CD4-positive, alpha-beta memory T cell (primary cell): ENCODE measurements at regions not wholly inside any gene's neighbourhood (a gene's known extent, or its start where the extent isn't known, plus 50 kb on each side); places are given as distances from the start of the nearest gene placed in this dataset.

ENCODE experiments used
- CTCF ChIA-PET: fragments of 350-600 bp; sonication (Branson Sonifier 250); formaldehyde crosslinking; loops from one replicate; lab custom pipeline; 2021; ENCODE audit warnings: inconsistent platforms; ENCODE audit not compliant: partially characterized antibody; lab: Charles Lee
- POLR2A ChIA-PET: fragments of 350-600 bp; sonication (Branson Sonifier 250); formaldehyde crosslinking; loops from one replicate; lab custom pipeline; 2021; ENCODE audit not compliant: partially characterized antibody; lab: Charles Lee
- DNase-seq, 5 donors: peaks; one replicate each; pipeline versions ENCODE4 v3.0.0 to v3.0.0-alpha.2; 2020 to 2022; ENCODE audit warnings: mixed read lengths in 1 of 5
- H3K27ac ChIP-seq: one replicate; pipeline ENCODE4 v1.7.0; 2013; ENCODE audit warnings: low read depth, low read length
- H3K27me3 ChIP-seq: 2 replicates; pipeline ENCODE4 v1.7.0; 2013; ENCODE audit warnings: mild to moderate bottlenecking, low read length, moderate library complexity; ENCODE audit not compliant: insufficient read depth
- H3K36me3 ChIP-seq: 2 replicates; pipeline ENCODE4 v1.7.0; 2013; ENCODE audit warnings: mild to moderate bottlenecking, low read length, moderate library complexity; ENCODE audit not compliant: insufficient read depth
- H3K4me1 ChIP-seq: 2 replicates; pipeline ENCODE4 v1.7.0; 2013; ENCODE audit warnings: mild to moderate bottlenecking, low read length, moderate library complexity; ENCODE audit not compliant: insufficient read depth
- H3K4me3 ChIP-seq, 2 donors: one replicate each; pipeline ENCODE4 v1.7.0; 2013; ENCODE audit warnings: low read length in 2 of 2, mild to moderate bottlenecking in 1 of 2
- H3K9me3 ChIP-seq, 2 donors: one replicate each; pipeline ENCODE4 v1.7.0; 2013; ENCODE audit warnings: low read length in 2 of 2, control low read depth in 1 of 2; ENCODE audit not compliant: control insufficient read depth in 1 of 2
- H3K27ac Mint-ChIP-seq, 7 donors: one replicate each; pipeline ENCODE4 v1.8.0; 2020 to 2021; ENCODE audit warnings: mixed read lengths in 7 of 7, mild to moderate bottlenecking in 6 of 7, inconsistent platforms in 3 of 7, moderate library complexity in 3 of 7
- H3K27me3 Mint-ChIP-seq, 2 donors: one replicate each; pipeline ENCODE4 v1.8.0; 2020 to 2021; ENCODE audit warnings: mixed read lengths in 2 of 2
- H3K36me3 Mint-ChIP-seq, 2 donors: one replicate each; pipeline ENCODE4 v1.8.0; 2020 to 2021; ENCODE audit warnings: mixed read lengths in 2 of 2, inconsistent platforms in 1 of 2, mild to moderate bottlenecking in 1 of 2
- H3K4me1 Mint-ChIP-seq, 4 donors: one replicate each; pipeline ENCODE4 v1.8.0; 2020 to 2021; ENCODE audit warnings: mixed read lengths in 4 of 4, mild to moderate bottlenecking in 1 of 4
- H3K4me3 Mint-ChIP-seq, 8 donors: one replicate each; pipeline ENCODE4 v1.8.0; 2020 to 2021; ENCODE audit warnings: mixed read lengths in 8 of 8, mild to moderate bottlenecking in 7 of 8, moderate library complexity in 6 of 8, inconsistent platforms in 3 of 8
- H3K9me3 Mint-ChIP-seq, 8 donors: one replicate each; pipeline ENCODE4 v1.8.0; 2020 to 2021; ENCODE audit warnings: mixed read lengths in 8 of 8, mild to moderate bottlenecking in 5 of 8, inconsistent platforms in 3 of 8, moderate library complexity in 1 of 8
- intact Hi-C: fragments of 100-400 bp; cut with micrococcal nuclease; formaldehyde crosslinking; loops from one replicate; pipeline ENCODE4 v1.15.1; 2023

DNA sequence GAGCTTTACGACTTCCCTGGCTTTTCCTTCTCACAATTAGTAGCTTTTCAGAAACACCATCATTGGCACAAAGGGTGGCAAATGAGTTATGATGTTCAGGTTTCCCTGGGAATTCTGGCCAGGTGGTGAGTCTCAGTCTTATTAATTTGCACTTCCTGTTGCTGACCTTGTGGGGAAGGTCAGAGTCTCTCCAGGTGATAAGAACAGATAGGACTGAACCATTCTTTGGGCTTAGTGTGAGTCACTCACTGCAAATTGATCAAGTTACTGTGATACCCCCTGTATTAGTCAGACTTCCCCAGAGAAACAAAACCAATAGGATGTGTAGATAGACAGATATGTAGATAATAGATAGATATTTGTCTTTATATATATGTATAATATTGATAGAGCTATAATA lies 53.8 kb upstream of the RANBP3L start:
- Mint-ChIP-seq H3K4me1 (no peaks in the 10 kb centered on the region), H3K4me3 (no peak overlapping the region), H3K9me3 (no peaks in the 10 kb centered on the region), H3K27me3 (peaks cover 0 to 2% of the 10 kb centered on the region in 2 donors), H3K27ac (no peak overlapping the region), H3K36me3 (no peaks in the 10 kb centered on the region)
- H3K27ac ChIP-seq: no peak overlapping the region
- H3K4me3 ChIP-seq: no peak overlapping the region
- H3K27me3 ChIP-seq: no peaks in the 10 kb centered on the region
- intact Hi-C loops: no loop called here
- DNase-seq: no peak
- no peaks in the 10 kb centered on the region for H3K36me3 ChIP-seq
- no peaks in the 10 kb centered on the region for H3K4me1 ChIP-seq
- H3K9me3 ChIP-seq: no peaks in the 10 kb centered on the region
- POLR2A ChIA-PET: no interaction called here
- CTCF ChIA-PET: no interaction called here

DNA sequence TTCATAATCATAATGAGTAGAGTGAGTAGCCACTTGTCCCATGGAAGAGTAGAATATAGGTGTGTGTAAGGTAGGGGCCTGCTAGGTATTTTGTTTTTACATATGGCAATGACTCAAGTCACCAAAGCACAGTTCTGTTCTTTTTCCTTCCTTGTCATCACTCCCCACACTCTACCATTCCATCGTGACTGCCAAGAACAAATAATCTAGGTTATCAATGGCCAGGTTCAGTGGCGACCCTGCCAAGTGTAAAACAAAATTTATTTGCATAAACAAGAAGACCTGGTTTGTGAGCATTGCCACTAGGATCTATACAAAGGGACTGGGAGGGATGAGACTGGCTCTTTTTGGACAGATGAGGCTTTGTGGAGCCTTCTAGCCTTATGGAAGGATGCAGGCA lies 55.2 kb upstream of the RANBP3L start:
- no peak overlapping the region for H3K27ac ChIP-seq
- POLR2A ChIA-PET: no interaction called here

DNA sequence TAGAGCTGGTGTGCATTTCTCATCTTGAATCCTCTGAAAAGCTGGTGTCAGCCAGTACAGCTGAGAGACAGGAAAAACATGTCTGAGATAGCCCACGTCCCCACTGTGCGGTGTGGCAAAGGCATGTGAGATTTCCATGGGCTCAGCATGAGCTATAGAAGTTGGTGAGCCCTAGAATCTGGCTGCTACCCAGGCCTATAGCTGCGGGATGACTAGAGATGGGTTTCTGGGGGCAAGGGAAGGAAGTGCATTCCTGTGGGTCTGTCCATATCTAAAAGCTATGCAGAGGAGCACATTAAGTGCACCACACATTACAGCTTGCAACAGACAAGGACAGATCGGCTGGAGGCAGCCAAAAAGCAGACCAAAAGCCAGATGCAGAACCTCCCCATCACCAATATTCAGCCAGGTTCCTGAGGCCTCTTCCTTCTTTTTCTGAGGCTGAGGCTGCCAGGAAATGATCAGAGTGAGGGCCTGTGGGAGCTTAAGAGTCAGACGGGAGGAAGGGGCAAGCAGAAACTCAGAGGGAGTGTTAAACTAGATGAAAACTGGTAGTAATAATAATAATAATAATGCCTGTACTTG lies 55.8 kb upstream of the RANBP3L start:
- H3K36me3 ChIP-seq: no peaks in the 10 kb centered on the region
- H3K9me3 ChIP-seq: no peaks in the 10 kb centered on the region
- no peak for DNase-seq
- H3K4me1 ChIP-seq: no peaks in the 10 kb centered on the region
- Mint-ChIP-seq H3K36me3 (no peaks in the 10 kb centered on the region), H3K9me3 (no peaks in the 10 kb centered on the region), H3K4me1 (no peaks in the 10 kb centered on the region), H3K4me3 (no peak overlapping the region), H3K27ac (no peak overlapping the region), H3K27me3 (no peaks in the 10 kb centered on the region)
- intact Hi-C loops: no loop called here
- ChIA-PET POLR2A (no interaction called here), CTCF (no interaction called here)
- H3K27me3 ChIP-seq: no peaks in the 10 kb centered on the region
- no peak overlapping the region for H3K27ac ChIP-seq
- H3K4me3 ChIP-seq: no peak overlapping the region

More for the DNA sequence above, 55.2 kb upstream of the RANBP3L start:
- no peaks in the 10 kb centered on the region for H3K4me1 ChIP-seq
- Mint-ChIP-seq H3K9me3 (no peaks in the 10 kb centered on the region), H3K36me3 (no peaks in the 10 kb centered on the region), H3K27me3 (no peaks in the 10 kb centered on the region), H3K27ac (no peak overlapping the region), H3K4me3 (no peak overlapping the region), H3K4me1 (no peaks in the 10 kb centered on the region)
- no peaks in the 10 kb centered on the region for H3K36me3 ChIP-seq
- no peaks in the 10 kb centered on the region for H3K27me3 ChIP-seq
- CTCF ChIA-PET: no interaction called here
- H3K9me3 ChIP-seq: no peaks in the 10 kb centered on the region
- intact Hi-C loops: no loop called here
- no peak overlapping the region for H3K4me3 ChIP-seq
- no peak for DNase-seq

DNA sequence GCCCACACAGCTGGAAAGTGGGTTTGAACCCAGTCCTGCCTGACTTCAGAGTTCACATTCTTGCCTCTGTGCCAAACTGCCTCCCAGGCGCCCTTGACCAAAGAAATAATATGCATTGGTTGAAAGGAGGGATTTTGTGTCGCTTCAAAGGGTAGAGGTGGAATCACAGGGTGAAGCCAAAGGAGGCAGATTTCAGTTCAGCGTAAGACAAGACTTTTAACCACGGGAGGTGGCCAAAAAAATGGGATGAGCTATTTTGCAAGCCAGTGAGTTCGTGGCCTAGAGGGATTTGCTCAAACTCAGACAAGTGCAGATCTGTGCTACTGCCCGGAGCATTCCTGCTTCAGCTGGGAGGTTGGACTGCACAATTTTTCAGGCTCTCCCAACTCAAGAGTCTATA lies 57.6 kb upstream of the RANBP3L start:
- H3K4me1 Mint-ChIP-seq: no peaks in the 10 kb centered on the region
- no peak overlapping the region for H3K4me3 Mint-ChIP-seq
- H3K9me3 Mint-ChIP-seq: no peaks in the 10 kb centered on the region
- no peak overlapping the region for H3K4me3 ChIP-seq
- H3K9me3 ChIP-seq: no peaks in the 10 kb centered on the region
- CTCF ChIA-PET: no interaction called here
- intact Hi-C loops: no loop called here
- H3K4me1 ChIP-seq: no peaks in the 10 kb centered on the region
- DNase-seq: no peak
- no peaks in the 10 kb centered on the region for H3K36me3 Mint-ChIP-seq
- POLR2A ChIA-PET: no interaction called here
- no peaks in the 10 kb centered on the region for H3K27me3 Mint-ChIP-seq
- no peaks in the 10 kb centered on the region for H3K36me3 ChIP-seq
- no peak overlapping the region for H3K27ac Mint-ChIP-seq
- no peak overlapping the region for H3K27ac ChIP-seq
- H3K27me3 ChIP-seq: no peaks in the 10 kb centered on the region

DNA sequence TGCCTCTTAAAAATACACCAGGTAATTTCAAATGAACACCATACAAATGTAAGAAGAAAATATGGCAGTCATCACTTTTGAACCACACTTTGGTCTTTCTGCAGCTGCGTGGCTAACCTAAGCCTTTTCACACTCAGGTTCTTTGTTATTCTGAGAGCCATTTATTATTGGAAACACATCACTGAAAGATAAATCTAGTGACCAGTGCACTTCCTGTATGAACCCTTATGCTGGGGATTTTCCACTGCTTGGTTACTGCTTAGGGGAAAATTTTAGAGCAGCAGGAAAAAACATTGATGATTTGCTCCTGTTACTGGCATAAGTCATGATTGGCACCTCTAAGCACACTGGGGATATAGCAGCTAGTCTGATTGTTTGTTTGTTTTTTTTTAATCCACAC lies 58.6 kb upstream of the RANBP3L start:
- H3K36me3 Mint-ChIP-seq: no peaks in the 10 kb centered on the region
- ChIA-PET CTCF (no interaction called here), POLR2A (no interaction called here)
- no peak overlapping the region for H3K27ac Mint-ChIP-seq
- Histone ChIP-seq H3K27me3 (no peaks in the 10 kb centered on the region), H3K4me3 (no peak overlapping the region), H3K4me1 (no peaks in the 10 kb centered on the region), H3K9me3 (no peaks in the 10 kb centered on the region), H3K36me3 (no peaks in the 10 kb centered on the region), H3K27ac (no peak overlapping the region)
- H3K27me3 Mint-ChIP-seq: no peaks in the 10 kb centered on the region
- intact Hi-C loops: no loop called here
- H3K4me1 Mint-ChIP-seq: peaks cover 0 to 2% (median 0%) of the 10 kb centered on the region in 4 donors
- no peak overlapping the region for H3K4me3 Mint-ChIP-seq
- no peak for DNase-seq
- peaks cover 0 to 2% (median 0%) of the 10 kb centered on the region in 8 donors for H3K9me3 Mint-ChIP-seq

DNA sequence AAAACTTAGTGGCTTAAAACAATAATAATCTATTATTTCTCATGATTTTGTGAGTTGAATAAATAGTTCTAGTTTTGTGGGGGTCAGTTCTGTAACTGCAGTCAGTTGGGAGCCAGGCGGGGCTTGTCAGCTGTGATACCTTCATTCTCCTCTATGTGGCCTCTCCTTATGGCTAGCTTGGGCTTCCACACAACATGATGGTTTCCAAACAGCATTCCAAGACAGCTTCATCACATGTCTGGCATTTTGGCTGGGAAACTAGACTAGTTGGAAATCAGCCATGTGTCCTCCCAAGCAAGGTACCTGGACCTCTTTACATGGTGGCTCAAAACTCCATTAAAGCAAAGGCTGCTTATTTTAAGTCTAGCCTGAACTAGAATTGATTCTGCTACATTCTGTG lies 61.4 kb upstream of the RANBP3L start:
- Histone ChIP-seq H3K36me3 (no peaks in the 10 kb centered on the region), H3K4me1 (no peaks in the 10 kb centered on the region), H3K27ac (no peak overlapping the region), H3K27me3 (no peaks in the 10 kb centered on the region), H3K4me3 (no peak overlapping the region), H3K9me3 (no peaks in the 10 kb centered on the region)
- CTCF ChIA-PET: no interaction called here
- no peak for DNase-seq
- Mint-ChIP-seq H3K4me3 (no peak overlapping the region), H3K9me3 (peaks cover 0 to 2% (median 0%) of the 10 kb centered on the region in 8 donors), H3K4me1 (peaks cover 0 to 5% (median under 1%) of the 10 kb centered on the region in 4 donors), H3K27me3 (peaks cover 0 to 4% of the 10 kb centered on the region in 2 donors), H3K27ac (no peak overlapping the region), H3K36me3 (no peaks in the 10 kb centered on the region)
- POLR2A ChIA-PET: no interaction called here
- intact Hi-C loops: no loop called here

DNA sequence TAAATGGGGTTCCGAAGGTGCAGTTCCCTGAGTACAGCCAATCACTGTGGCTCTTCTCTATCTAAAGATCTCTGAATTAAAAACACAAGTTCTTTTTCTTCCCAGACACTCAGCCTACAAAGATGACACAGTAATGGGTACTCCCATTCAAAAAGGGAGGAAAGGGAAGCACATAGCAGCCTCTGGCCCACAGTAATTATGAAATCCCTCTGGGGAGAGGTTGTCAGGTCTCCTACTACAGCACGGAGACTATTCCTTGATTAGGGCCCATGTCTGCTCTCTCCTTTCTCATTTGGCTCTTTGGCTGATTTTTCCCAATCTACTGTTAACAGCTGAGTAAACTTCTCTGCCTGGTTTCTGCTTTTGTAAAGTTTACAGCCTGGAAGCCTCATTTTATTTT lies 62.0 kb upstream of the RANBP3L start:
- Histone ChIP-seq H3K27me3 (no peaks in the 10 kb centered on the region), H3K36me3 (no peaks in the 10 kb centered on the region), H3K27ac (no peak overlapping the region), H3K9me3 (no peaks in the 10 kb centered on the region), H3K4me3 (no peak overlapping the region), H3K4me1 (no peaks in the 10 kb centered on the region)
- no peaks in the 10 kb centered on the region for H3K36me3 Mint-ChIP-seq
- H3K4me1 Mint-ChIP-seq: peaks cover 0 to 5% (median under 1%) of the 10 kb centered on the region in 4 donors
- H3K9me3 Mint-ChIP-seq: peaks cover 0 to 2% (median 0%) of the 10 kb centered on the region in 8 donors
- H3K27ac Mint-ChIP-seq: no peak overlapping the region
- peaks cover 0 to 4% of the 10 kb centered on the region in 2 donors for H3K27me3 Mint-ChIP-seq
- no peak for DNase-seq
- intact Hi-C loops: no loop called here
- CTCF ChIA-PET: no interaction called here
- POLR2A ChIA-PET: no interaction called here
- no peak overlapping the region for H3K4me3 Mint-ChIP-seq

DNA sequence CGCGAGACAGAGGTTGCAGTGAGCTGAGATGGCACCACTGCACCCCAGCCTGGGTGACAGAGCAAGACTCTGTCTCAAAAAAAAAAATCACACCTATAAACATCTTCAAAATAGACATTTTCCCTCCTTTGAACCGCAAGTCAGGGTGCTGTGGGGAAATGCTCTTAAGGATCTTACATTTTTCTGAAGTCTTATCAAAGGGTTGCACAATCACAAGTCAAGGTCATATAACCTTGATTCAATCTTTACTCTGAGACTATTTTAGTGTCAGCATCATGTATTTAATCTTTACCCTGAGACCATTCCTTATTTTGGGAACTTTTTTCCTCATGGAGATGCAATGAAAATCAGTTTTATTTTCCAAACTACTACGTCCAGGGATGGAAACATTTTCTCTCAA lies 62.8 kb upstream of the RANBP3L start:
- H3K27ac ChIP-seq: no peak overlapping the region
- intact Hi-C loops: no loop called here
- DNase-seq: no peak
- POLR2A ChIA-PET: no interaction called here
- CTCF ChIA-PET: no interaction called here
- H3K36me3 ChIP-seq: no peaks in the 10 kb centered on the region
- Mint-ChIP-seq H3K9me3 (peaks cover 0 to 2% (median 0%) of the 10 kb centered on the region in 8 donors), H3K27ac (no peak overlapping the region), H3K4me3 (no peak overlapping the region), H3K36me3 (no peaks in the 10 kb centered on the region), H3K27me3 (peaks cover 0 to 4% of the 10 kb centered on the region in 2 donors), H3K4me1 (peaks cover 0 to 5% (median under 1%) of the 10 kb centered on the region in 4 donors)
- no peak overlapping the region for H3K4me3 ChIP-seq
- no peaks in the 10 kb centered on the region for H3K27me3 ChIP-seq
- H3K9me3 ChIP-seq: no peaks in the 10 kb centered on the region
- H3K4me1 ChIP-seq: no peaks in the 10 kb centered on the region
